ENCODE measurements at regions not wholly inside any gene's neighbourhood (a gene's known extent, or its start where the extent isn't known, plus 50 kb on each side); places are given as distances from the start of the nearest gene placed in this dataset.

GRCh38 chr18:4586731-4587130 lies 131.6 kb upstream of the DLGAP1 start:
- no peak overlapping the region for H3K4me3 ChIP-seq (replicated peaks; ENCODE audit: insufficient read depth, low read length)
- H3K27me3 ChIP-seq (ENCODE audit: insufficient read depth, poor library complexity, severe bottlenecking) = no peaks in the 10 kb centered on the region
- no peak overlapping the region for H3K27ac ChIP-seq (replicated peaks)
- no peak for DNase-seq (ENCODE audit: low read depth in 1 of 2, low spot score in 1 of 2)
- TF ChIP-seq, protein P1, sequence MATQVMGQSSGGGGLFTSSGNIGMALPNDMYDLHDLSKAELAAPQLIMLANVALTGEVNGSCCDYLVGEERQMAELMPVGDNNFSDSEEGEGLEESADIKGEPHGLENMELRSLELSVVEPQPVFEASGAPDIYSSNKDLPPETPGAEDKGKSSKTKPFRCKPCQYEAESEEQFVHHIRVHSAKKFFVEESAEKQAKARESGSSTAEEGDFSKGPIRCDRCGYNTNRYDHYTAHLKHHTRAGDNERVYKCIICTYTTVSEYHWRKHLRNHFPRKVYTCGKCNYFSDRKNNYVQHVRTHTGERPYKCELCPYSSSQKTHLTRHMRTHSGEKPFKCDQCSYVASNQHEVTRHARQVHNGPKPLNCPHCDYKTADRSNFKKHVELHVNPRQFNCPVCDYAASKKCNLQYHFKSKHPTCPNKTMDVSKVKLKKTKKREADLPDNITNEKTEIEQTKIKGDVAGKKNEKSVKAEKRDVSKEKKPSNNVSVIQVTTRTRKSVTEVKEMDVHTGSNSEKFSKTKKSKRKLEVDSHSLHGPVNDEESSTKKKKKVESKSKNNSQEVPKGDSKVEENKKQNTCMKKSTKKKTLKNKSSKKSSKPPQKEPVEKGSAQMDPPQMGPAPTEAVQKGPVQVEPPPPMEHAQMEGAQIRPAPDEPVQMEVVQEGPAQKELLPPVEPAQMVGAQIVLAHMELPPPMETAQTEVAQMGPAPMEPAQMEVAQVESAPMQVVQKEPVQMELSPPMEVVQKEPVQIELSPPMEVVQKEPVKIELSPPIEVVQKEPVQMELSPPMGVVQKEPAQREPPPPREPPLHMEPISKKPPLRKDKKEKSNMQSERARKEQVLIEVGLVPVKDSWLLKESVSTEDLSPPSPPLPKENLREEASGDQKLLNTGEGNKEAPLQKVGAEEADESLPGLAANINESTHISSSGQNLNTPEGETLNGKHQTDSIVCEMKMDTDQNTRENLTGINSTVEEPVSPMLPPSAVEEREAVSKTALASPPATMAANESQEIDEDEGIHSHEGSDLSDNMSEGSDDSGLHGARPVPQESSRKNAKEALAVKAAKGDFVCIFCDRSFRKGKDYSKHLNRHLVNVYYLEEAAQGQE (IDR thresholded peaks at IDR 0.05; ENCODE audit: insufficient replicate concordance, low read depth) = no peak
- TF ChIP-seq GABPA (IDR thresholded peaks at IDR 0.05; ENCODE audit: low read depth) = no peak
- TF ChIP-seq POLR2AphosphoS5 (IDR thresholded peaks at IDR 0.05; ENCODE audit: low read depth) = no peak
- TF ChIP-seq, protein P2, sequence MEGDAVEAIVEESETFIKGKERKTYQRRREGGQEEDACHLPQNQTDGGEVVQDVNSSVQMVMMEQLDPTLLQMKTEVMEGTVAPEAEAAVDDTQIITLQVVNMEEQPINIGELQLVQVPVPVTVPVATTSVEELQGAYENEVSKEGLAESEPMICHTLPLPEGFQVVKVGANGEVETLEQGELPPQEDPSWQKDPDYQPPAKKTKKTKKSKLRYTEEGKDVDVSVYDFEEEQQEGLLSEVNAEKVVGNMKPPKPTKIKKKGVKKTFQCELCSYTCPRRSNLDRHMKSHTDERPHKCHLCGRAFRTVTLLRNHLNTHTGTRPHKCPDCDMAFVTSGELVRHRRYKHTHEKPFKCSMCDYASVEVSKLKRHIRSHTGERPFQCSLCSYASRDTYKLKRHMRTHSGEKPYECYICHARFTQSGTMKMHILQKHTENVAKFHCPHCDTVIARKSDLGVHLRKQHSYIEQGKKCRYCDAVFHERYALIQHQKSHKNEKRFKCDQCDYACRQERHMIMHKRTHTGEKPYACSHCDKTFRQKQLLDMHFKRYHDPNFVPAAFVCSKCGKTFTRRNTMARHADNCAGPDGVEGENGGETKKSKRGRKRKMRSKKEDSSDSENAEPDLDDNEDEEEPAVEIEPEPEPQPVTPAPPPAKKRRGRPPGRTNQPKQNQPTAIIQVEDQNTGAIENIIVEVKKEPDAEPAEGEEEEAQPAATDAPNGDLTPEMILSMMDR (IDR thresholded peaks at IDR 0.05; ENCODE audit: insufficient read depth, low read length) = no peak
- TF ChIP-seq SPI1 (IDR thresholded peaks at IDR 0.05; ENCODE audit: borderline replicate concordance, low read depth) = no peak

GRCh38 chr18:4582431-4583335 lies 127.6 kb upstream of the DLGAP1 start:
- no peak for DNase-seq (ENCODE audit: low read depth in 1 of 2, low spot score in 1 of 2)
- Histone ChIP-seq H3K27me3 (ENCODE audit: insufficient read depth, poor library complexity, severe bottlenecking) (no peaks in the 10 kb centered on the region), H3K4me3 (replicated peaks; ENCODE audit: insufficient read depth, low read length) (no peak overlapping the region), H3K27ac (replicated peaks) (no peak overlapping the region)
- TF ChIP-seq, protein P1 (IDR thresholded peaks at IDR 0.05; ENCODE audit: insufficient replicate concordance, low read depth) = no peak
- TF ChIP-seq, protein P2 (IDR thresholded peaks at IDR 0.05; ENCODE audit: insufficient read depth, low read length) = no peak
- TF ChIP-seq GABPA (IDR thresholded peaks at IDR 0.05; ENCODE audit: low read depth) = no peak
- no peak for TF ChIP-seq POLR2AphosphoS5 (IDR thresholded peaks at IDR 0.05; ENCODE audit: low read depth)
- TF ChIP-seq SPI1 (IDR thresholded peaks at IDR 0.05; ENCODE audit: borderline replicate concordance, low read depth) = no peak

GRCh38 chr18:4581966-4582365 lies 126.9 kb upstream of the DLGAP1 start:
- Histone ChIP-seq H3K27me3 (ENCODE audit: insufficient read depth, poor library complexity, severe bottlenecking) (no peaks in the 10 kb centered on the region), H3K4me3 (replicated peaks; ENCODE audit: insufficient read depth, low read length) (no peak overlapping the region), H3K27ac (replicated peaks) (no peak overlapping the region)
- TF ChIP-seq SPI1 (IDR thresholded peaks at IDR 0.05; ENCODE audit: borderline replicate concordance, low read depth) = no peak
- TF ChIP-seq, protein P1 (IDR thresholded peaks at IDR 0.05; ENCODE audit: insufficient replicate concordance, low read depth) = no peak
- TF ChIP-seq POLR2AphosphoS5 (IDR thresholded peaks at IDR 0.05; ENCODE audit: low read depth) = no peak
- no peak for TF ChIP-seq GABPA (IDR thresholded peaks at IDR 0.05; ENCODE audit: low read depth)
- TF ChIP-seq, protein P2 (IDR thresholded peaks at IDR 0.05; ENCODE audit: insufficient read depth, low read length) = no peak
- no peak for DNase-seq (ENCODE audit: low read depth in 1 of 2, low spot score in 1 of 2)
